Liver (tissue), 8 donors: ENCODE measurements at regions not wholly inside any gene's neighbourhood (a gene's known extent, or its start where the extent isn't known, plus 50 kb on each side); places are given as distances from the start of the nearest gene placed in this dataset.

Experiments used
- DNase-seq: peaks from one replicate; pipeline ENCODE4 v3.0.0-alpha.2; 2017; ENCODE audit warnings: low spot score
- H3K27ac ChIP-seq, 2 donors: one replicate each; pipeline ENCODE4 v1.7.0; 2013; ENCODE audit warnings: inconsistent platforms in 2 of 2, low read length in 2 of 2, control low read depth in 1 of 2, low read depth in 1 of 2, mild to moderate bottlenecking in 1 of 2
- H3K27me3 ChIP-seq, 4 donors: one replicate each; pipeline versions ENCODE4 v1.6.1 to v1.7.0; 2013; ENCODE audit warnings: low read length in 3 of 4, inconsistent platforms in 1 of 4, mild to moderate bottlenecking in 1 of 4, moderate library complexity in 1 of 4; ENCODE audit not compliant: control insufficient read depth in 4 of 4, insufficient read depth in 4 of 4
- H3K36me3 ChIP-seq, 4 donors: one replicate each; pipeline versions ENCODE4 v1.6.1 to v1.7.0; 2013; ENCODE audit warnings: low read length in 3 of 4, mild to moderate bottlenecking in 3 of 4, low read depth in 1 of 4, moderate library complexity in 1 of 4; ENCODE audit not compliant: control insufficient read depth in 4 of 4, insufficient read depth in 3 of 4
- H3K4me1 ChIP-seq, 4 donors: one replicate each; pipeline versions ENCODE4 v1.6.1 to v1.7.0; 2013; ENCODE audit warnings: low read length in 3 of 4, mild to moderate bottlenecking in 3 of 4, moderate library complexity in 1 of 4; ENCODE audit not compliant: control insufficient read depth in 4 of 4, insufficient read depth in 4 of 4
- H3K4me3 ChIP-seq, 3 donors: one replicate each; pipeline versions ENCODE4 v1.6.1 to v1.7.0; 2013; ENCODE audit warnings: low read length in 3 of 3, control low read depth in 1 of 3, low read depth in 1 of 3, mild to moderate bottlenecking in 1 of 3
- H3K9ac ChIP-seq, 2 donors: one replicate each; pipeline ENCODE4 v1.7.0; 2013; ENCODE audit warnings: low read length in 2 of 2, mild to moderate bottlenecking in 2 of 2, moderate library complexity in 2 of 2, control low read depth in 1 of 2, low read depth in 1 of 2
- H3K9me3 ChIP-seq, 4 donors: one replicate each; pipeline versions ENCODE4 v1.6.1 to v1.7.0; 2013; ENCODE audit warnings: low read length in 3 of 4; ENCODE audit not compliant: control insufficient read depth in 4 of 4
- ATF3 ChIP-seq: IDR thresholded peaks from 2 replicates; pipeline ENCODE4 v1.6.1; 2016; ENCODE audit warnings: antibody characterized with exemption
- CTCF ChIP-seq: fragments of 150-350 bp; IDR thresholded peaks from 2 replicates; pipeline ENCODE4 v1.5.1; 2017; ENCODE audit warnings: improper control_type of control experiment, low read depth, low read length; ENCODE audit not compliant: missing input control
- EGR1 ChIP-seq, 2 donors: IDR thresholded peaks; 2 replicates each; pipeline ENCODE4 v1.6.1; 2016 to 2018; ENCODE audit warnings: antibody characterized with exemption in 2 of 2, low read depth in 2 of 2
- FOXA1 ChIP-seq: IDR thresholded peaks from 2 replicates; pipeline ENCODE4 v1.6.1; 2016; ENCODE audit warnings: antibody characterized with exemption
- FOXA2 ChIP-seq: IDR thresholded peaks from 2 replicates; pipeline ENCODE4 v1.6.1; 2016; ENCODE audit warnings: antibody characterized with exemption
- GABPA ChIP-seq, 2 donors: IDR thresholded peaks in 1 of 2; conservative IDR thresholded peaks in 1 of 2; 2 replicates each; pipeline ENCODE4 v1.6.1; 2016; ENCODE audit warnings: antibody characterized with exemption in 2 of 2, mild to moderate bottlenecking in 1 of 2, moderate library complexity in 1 of 2
- JUND ChIP-seq, 2 donors: IDR thresholded peaks; 2 replicates each; pipeline ENCODE4 v1.6.1; 2016; ENCODE audit warnings: antibody characterized with exemption in 2 of 2
- MAX ChIP-seq: IDR thresholded peaks from 2 replicates; pipeline ENCODE4 v1.6.1; 2016; ENCODE audit warnings: antibody characterized with exemption
- NR2F2 ChIP-seq: IDR thresholded peaks from 2 replicates; pipeline ENCODE4 v1.6.1; 2016; ENCODE audit warnings: antibody characterized with exemption
- RAD21 ChIP-seq, 2 donors: IDR thresholded peaks; 2 replicates each; pipeline ENCODE4 v1.6.1; 2016; ENCODE audit warnings: antibody characterized with exemption in 2 of 2, mild to moderate bottlenecking in 2 of 2
- RXRA ChIP-seq, 2 donors: IDR thresholded peaks; 2 replicates each; pipeline ENCODE4 v1.6.1; 2017 to 2018; ENCODE audit warnings: antibody characterized with exemption in 2 of 2, mild to moderate bottlenecking in 1 of 2
- SP1 ChIP-seq: IDR thresholded peaks from 2 replicates; pipeline ENCODE4 v1.6.1; 2018; ENCODE audit warnings: antibody characterized with exemption, mild to moderate bottlenecking
- TAF1 ChIP-seq: conservative IDR thresholded peaks from 2 replicates; pipeline ENCODE4 v1.6.1; 2016; ENCODE audit warnings: antibody characterized with exemption, mild to moderate bottlenecking
- ZBTB33 ChIP-seq: IDR thresholded peaks from 2 replicates; pipeline ENCODE4 v1.6.1; 2016; ENCODE audit warnings: antibody characterized with exemption
- WGBS: extraction: QIAGEN DNeasy Blood & Tissue Kit; methylation state at CpG from one replicate; pipeline ENCODE4 v1.1.7; 2013; 5-methylcytosine and 5-hydroxymethylcytosine counted together
- donor health status: healthy.
- donor health status: healthy.
- donor health status: healthy.
- donor health status: healthy.
- donor health status: healthy.

GRCh38 chr7:23969443-23969842 lies 259.4 kb downstream of the STK31 start:
- DNase-seq: no peak
- WGBS: 73% methylated on average over 3 of the region's 3 CpGs
- no peaks in the 10 kb centered on the region for H3K9me3 ChIP-seq
- H3K36me3 ChIP-seq: no peaks in the 10 kb centered on the region
- no peak overlapping the region for H3K4me3 ChIP-seq
- no peak overlapping the region for H3K9ac ChIP-seq
- no peaks in the 10 kb centered on the region for H3K4me1 ChIP-seq
- TF ChIP-seq FOXA2 (no peak), CTCF (no peak), TAF1 (no peak), SP1 (no peak), FOXA1 (no peak), MAX (no peak), EGR1 (IDR thresholded peaks at IDR 0.05; ENCODE audit: low read depth in 2 of 2) (no peak)
- no peaks in the 10 kb centered on the region for H3K27me3 ChIP-seq
- no peak overlapping the region for H3K27ac ChIP-seq

- no peak for DNase-seq
- H3K9ac ChIP-seq: no peak overlapping the region
- no peaks in the 10 kb centered on the region for H3K27me3 ChIP-seq
- no peaks in the 10 kb centered on the region for H3K9me3 ChIP-seq
- TF ChIP-seq MAX (no peak), RXRA (IDR thresholded peaks at IDR 0.05) (no peak), ATF3 (no peak), JUND (IDR thresholded peaks at IDR 0.05) (no peak), SP1 (no peak), NR2F2 (no peak), ZBTB33 (no peak), EGR1 (IDR thresholded peaks at IDR 0.05; ENCODE audit: low read depth in 2 of 2) (no peak), FOXA2 (no peak), TAF1 (no peak)
- H3K27ac ChIP-seq: no peak overlapping the region
- H3K4me1 ChIP-seq: no peaks in the 10 kb centered on the region
- no peaks in the 10 kb centered on the region for H3K36me3 ChIP-seq
- WGBS: 92% methylated on average over 2 of the region's 2 CpGs
- no peak overlapping the region for H3K4me3 ChIP-seq
These were observed 260.2 kb downstream of the STK31 start for GRCh38 chr7:23970193-23970592.

GRCh38 chr7:23971031-23971430 lies 261.0 kb downstream of the STK31 start:
- Histone ChIP-seq H3K27ac (no peak overlapping the region), H3K4me1 (no peaks in the 10 kb centered on the region), H3K9ac (no peak overlapping the region), H3K36me3 (no peaks in the 10 kb centered on the region), H3K4me3 (no peak overlapping the region), H3K9me3 (no peaks in the 10 kb centered on the region), H3K27me3 (no peaks in the 10 kb centered on the region)
- TF ChIP-seq TAF1 (no peak), ATF3 (no peak), RXRA (IDR thresholded peaks at IDR 0.05) (no peak), GABPA (IDR thresholded peaks at IDR 0.05 in 1 of 2, conservative IDR thresholded peaks at IDR 0.05 in 1 of 2) (no peak), RAD21 (IDR thresholded peaks at IDR 0.05) (no peak), CTCF (no peak)
- no peak for DNase-seq
- WGBS: 86% methylated on average over 3 of the region's 3 CpGs
